H1 (cell line): ENCODE measurements at regions not wholly inside any gene's neighbourhood (a gene's known extent, or its start where the extent isn't known, plus 50 kb on each side); places are given as distances from the start of the nearest gene placed in this dataset.

Source experiments
- CTCF ChIA-PET: fragments of 300-600 bp; sonication (Branson Sonifier 250); formaldehyde crosslinking; loops from one replicate; lab custom pipeline; 2021; ENCODE audit not compliant: partially characterized antibody; lab: Charles Lee
- POLR2A ChIA-PET: fragments of 300-600 bp; sonication (Branson Sonifier 250); formaldehyde crosslinking; loops from one replicate; lab custom pipeline; 2021; ENCODE audit warnings: inconsistent platforms; ENCODE audit not compliant: partially characterized antibody; lab: Charles Lee
- DNase-seq, 2 experiments: peaks; one replicate each; pipeline versions ENCODE4 v3.0.0 to v3.0.0-alpha.2; 2010 to 2022; ENCODE audit warnings: low spot score in 2 of 2, low read depth in 1 of 2, mixed read lengths in 1 of 2
- FAIRE-seq: peaks from 2 replicates; lab custom pipeline; 2011; peaks lifted over from hg19 to GRCh38; lab: Jason Lieb, UNC
- H2AFZ ChIP-seq: 2 replicates; pipeline ENCODE4 v1.8.1; 2012; ENCODE audit warnings: low read length, inconsistent platforms
- H2AK5ac ChIP-seq: 2 replicates; pipeline ENCODE4 v1.6.1; 2013; ENCODE audit warnings: low read depth, low read length
- H2BK120ac ChIP-seq: replicated peaks from 2 replicates; pipeline ENCODE3; 2013; ENCODE audit warnings: low read depth, low read length, inconsistent platforms
- H2BK12ac ChIP-seq: 2 replicates; pipeline ENCODE4 v1.6.1; 2013; ENCODE audit warnings: low read depth, low read length
- H2BK15ac ChIP-seq: 2 replicates; pipeline ENCODE4 v1.6.1; 2013; ENCODE audit warnings: low read length
- H2BK20ac ChIP-seq: 2 replicates; pipeline ENCODE4 v1.6.1; 2013; ENCODE audit warnings: low read length
- H2BK5ac ChIP-seq: 2 replicates; pipeline ENCODE4 v1.6.1; 2013; ENCODE audit warnings: low read depth, low read length
- H3K14ac ChIP-seq: 2 replicates; pipeline ENCODE4 v1.6.1; 2013; ENCODE audit warnings: inconsistent platforms; ENCODE audit not compliant: insufficient read length
- H3K18ac ChIP-seq: 2 replicates; pipeline ENCODE4 v1.6.1; 2013; ENCODE audit warnings: low read length; ENCODE audit errors: extremely low read depth
- H3K23ac ChIP-seq: 2 replicates; pipeline ENCODE4 v1.6.1; 2013; ENCODE audit warnings: inconsistent platforms; ENCODE audit not compliant: insufficient read length
- H3K23me2 ChIP-seq: 2 replicates; pipeline ENCODE4 v1.6.1; 2013; ENCODE audit warnings: low read depth, low read length
- H3K27ac ChIP-seq: 2 replicates; pipeline ENCODE4 v1.6.1; 2011; ENCODE audit warnings: low read depth, low read length, inconsistent platforms
- H3K27me3 ChIP-seq, 4 experiments: replicated peaks in 1 of 4; 1 replicate in 1 of 4; 2 replicates in 3 of 4; pipeline versions ENCODE4 v1.6.1 to v1.8.1; 2011 to 2013; ENCODE audit warnings: low read length in 3 of 4, mild to moderate bottlenecking in 3 of 4, inconsistent platforms in 2 of 4, mixed read lengths in 2 of 4, moderate library complexity in 1 of 4; ENCODE audit not compliant: control insufficient read depth in 3 of 4, insufficient read depth in 3 of 4; ENCODE audit errors: extremely low read depth in 1 of 4
- H3K36me3 ChIP-seq, 4 experiments: 2 replicates each; pipeline versions ENCODE4 v1.6.1 to v1.8.1; 2011 to 2013; ENCODE audit warnings: mild to moderate bottlenecking in 4 of 4, low read length in 3 of 4, moderate library complexity in 2 of 4, control low read depth in 1 of 4, inconsistent platforms in 1 of 4; ENCODE audit not compliant: insufficient read depth in 4 of 4, control insufficient read depth in 2 of 4
- H3K4ac ChIP-seq: replicated peaks from 2 replicates; pipeline ENCODE3; 2013; ENCODE audit warnings: low read length, low read depth, mixed read lengths, inconsistent platforms; ENCODE audit not compliant: insufficient read length
- H3K4me1 ChIP-seq, 4 experiments: replicated peaks in 1 of 4; 1 replicate in 1 of 4; 2 replicates in 3 of 4; pipeline versions ENCODE4 v1.6.1 to v1.8.1; 2011 to 2013; ENCODE audit warnings: low read length in 3 of 4, inconsistent platforms in 2 of 4, mixed read lengths in 1 of 4; ENCODE audit not compliant: insufficient read depth in 4 of 4, control insufficient read depth in 3 of 4
- H3K4me2 ChIP-seq, 2 experiments: 2 replicates each; pipeline versions ENCODE4 v1.6.1 to v1.8.1; 2011 to 2013; ENCODE audit warnings: low read depth in 2 of 2, low read length in 2 of 2, control low read depth in 1 of 2, inconsistent platforms in 1 of 2, mild to moderate bottlenecking in 1 of 2; ENCODE audit not compliant: insufficient read depth in 1 of 2
- H3K4me3 ChIP-seq, 4 experiments: fragments of 200-600, 300-600 bp in 1 of 4; sonication (generic), shearing (Covaris generic), sonication (Bioruptor Twin) in 1 of 4; 2 replicates each; pipeline versions ENCODE4 v1.5.1 to v1.8.1; 2011 to 2016; ENCODE audit warnings: low read length in 4 of 4, low read depth in 3 of 4, control low read depth in 2 of 4, inconsistent platforms in 2 of 4, mild to moderate bottlenecking in 2 of 4, mixed read lengths in 1 of 4, moderate library complexity in 1 of 4; ENCODE audit not compliant: insufficient read depth in 2 of 4; ENCODE audit errors: extremely low read depth in 1 of 4
- H3K56ac ChIP-seq: replicated peaks from 2 replicates; pipeline ENCODE3; 2013; ENCODE audit warnings: low read depth, mild to moderate bottlenecking, mixed read lengths, low read length, inconsistent platforms; ENCODE audit not compliant: insufficient read length
- H3K79me1 ChIP-seq: 2 replicates; pipeline ENCODE4 v1.6.1; 2013; ENCODE audit warnings: low read depth, low read length, control low read depth
- H3K79me2 ChIP-seq, 2 experiments: 2 replicates each; pipeline versions ENCODE4 v1.6.1 to v1.8.1; 2012 to 2013; ENCODE audit warnings: low read length in 2 of 2, mild to moderate bottlenecking in 2 of 2, inconsistent platforms in 1 of 2; ENCODE audit not compliant: insufficient read depth in 2 of 2, control insufficient read depth in 1 of 2
- H3K9ac ChIP-seq, 4 experiments: replicated peaks in 1 of 4; 1 replicate in 1 of 4; 2 replicates in 3 of 4; pipeline versions ENCODE4 v1.6.1 to v1.8.1; 2011 to 2013; ENCODE audit warnings: low read depth in 3 of 4, low read length in 3 of 4, control low read depth in 2 of 4, mild to moderate bottlenecking in 2 of 4, moderate library complexity in 2 of 4, inconsistent platforms in 1 of 4; ENCODE audit errors: extremely low read depth in 1 of 4
- H3K9me3 ChIP-seq, 2 experiments: 2 replicates each; pipeline versions ENCODE4 v1.6.1 to v1.8.1; 2012 to 2013; ENCODE audit warnings: mild to moderate bottlenecking in 2 of 2, moderate library complexity in 2 of 2, control low read depth in 1 of 2, inconsistent platforms in 1 of 2, low read depth in 1 of 2, low read length in 1 of 2, mixed read lengths in 1 of 2; ENCODE audit not compliant: insufficient read depth in 2 of 2
- H4K20me1 ChIP-seq, 2 experiments: replicated peaks in 1 of 2; 2 replicates each; pipeline versions ENCODE3 to v1.8.1; 2011 to 2013; ENCODE audit warnings: inconsistent platforms in 2 of 2, low read length in 2 of 2, mild to moderate bottlenecking in 1 of 2; ENCODE audit not compliant: insufficient read depth in 2 of 2, control insufficient read depth in 1 of 2
- H4K5ac ChIP-seq: 2 replicates; pipeline ENCODE4 v1.6.1; 2013; ENCODE audit warnings: low read length, low read depth, mixed read lengths, inconsistent platforms; ENCODE audit not compliant: insufficient read length
- H4K8ac ChIP-seq: 2 replicates; pipeline ENCODE4 v1.8.0; 2013; ENCODE audit warnings: mild to moderate bottlenecking, moderate library complexity, low read length, inconsistent platforms; ENCODE audit not compliant: insufficient read depth; ENCODE audit errors: extremely low read depth
- H4K91ac ChIP-seq: replicated peaks from 2 replicates; pipeline ENCODE3; 2013; ENCODE audit warnings: low read length, mixed read lengths, inconsistent platforms; ENCODE audit not compliant: insufficient read length
- CBX8 ChIP-seq: fragments of 300-800, 300-1000 bp; sonication (generic); IDR thresholded peaks from 2 replicates; pipeline ENCODE4 v1.7.1; 2016; ENCODE audit warnings: low read depth, low read length, borderline replicate concordance
- HDAC2 ChIP-seq, 2 experiments: fragments of 300-600 bp in 1 of 2; sonication (generic) in 1 of 2; IDR thresholded peaks; 2 replicates each; pipeline ENCODE4 v1.6.1; 2011 to 2012; ENCODE audit warnings: low read depth in 2 of 2, low read length in 2 of 2, mild to moderate bottlenecking in 2 of 2, moderate library complexity in 2 of 2, borderline replicate concordance in 1 of 2, inconsistent platforms in 1 of 2
- KDM5A ChIP-seq: fragments of 200-600 bp; IDR thresholded peaks from 2 replicates; pipeline ENCODE4 v1.7.1; 2012; ENCODE audit warnings: mild to moderate bottlenecking, low read length, inconsistent platforms, mixed read lengths
- MAFK ChIP-seq: IDR thresholded peaks from 2 replicates; pipeline ENCODE4 v1.6.1; 2012; ENCODE audit warnings: low read depth, mild to moderate bottlenecking, improper control_type of control experiment, low read length
- PHF8 ChIP-seq: fragments of 200-600 bp; sonication (generic); conservative IDR thresholded peaks from 2 replicates; pipeline ENCODE4 v1.7.1; 2012; ENCODE audit warnings: low read depth, mild to moderate bottlenecking, inconsistent platforms, low read length, moderate library complexity
- RNF2 ChIP-seq: fragments of 200-900, 300-1000 bp; sonication (generic); IDR thresholded peaks from 2 replicates; pipeline ENCODE4 v1.7.1; 2016; ENCODE audit warnings: borderline replicate concordance, low read depth, mild to moderate bottlenecking, antibody characterized with exemption, low read length; ENCODE audit not compliant: poor library complexity, severe bottlenecking; ENCODE audit errors: missing control alignments
- SAP30 ChIP-seq: fragments of 300-600 bp; sonication (generic); IDR thresholded peaks from 2 replicates; pipeline ENCODE4 v1.7.1; 2012; ENCODE audit warnings: low read length, moderate library complexity, mild to moderate bottlenecking, inconsistent platforms; ENCODE audit not compliant: insufficient read depth, insufficient replicate concordance
- ZNF274 ChIP-seq: IDR thresholded peaks from 2 replicates; pipeline ENCODE4 v1.7.0; 2012; ENCODE audit warnings: low read length, borderline replicate concordance; ENCODE audit errors: extremely low read depth
- WGBS, 2 experiments: shearing (Covaris generic) in 1 of 2; methylation state at CpG; one replicate each; pipeline versions ENCODE4 v1.1.6 to v1.1.7; 2013 to 2015; ENCODE audit warnings: low lambda C conversion rate in 2 of 2, mixed read lengths in 2 of 2, inconsistent platforms in 1 of 2, low coverage in 1 of 2, missing lambda C conversion rate in 1 of 2; ENCODE audit not compliant: insufficient replicate concordance in 2 of 2, insufficient coverage in 1 of 2, insufficient read length in 1 of 2; ENCODE audit errors: extremely low coverage in 1 of 2, missing lambda C conversion rate in 1 of 2; 5-methylcytosine and 5-hydroxymethylcytosine counted together
- TF ChIP-seq, protein P1 (sequence below): IDR thresholded peaks from 2 replicates; pipeline ENCODE4 v1.6.1; 2012; ENCODE audit warnings: inconsistent platforms

DNA sequence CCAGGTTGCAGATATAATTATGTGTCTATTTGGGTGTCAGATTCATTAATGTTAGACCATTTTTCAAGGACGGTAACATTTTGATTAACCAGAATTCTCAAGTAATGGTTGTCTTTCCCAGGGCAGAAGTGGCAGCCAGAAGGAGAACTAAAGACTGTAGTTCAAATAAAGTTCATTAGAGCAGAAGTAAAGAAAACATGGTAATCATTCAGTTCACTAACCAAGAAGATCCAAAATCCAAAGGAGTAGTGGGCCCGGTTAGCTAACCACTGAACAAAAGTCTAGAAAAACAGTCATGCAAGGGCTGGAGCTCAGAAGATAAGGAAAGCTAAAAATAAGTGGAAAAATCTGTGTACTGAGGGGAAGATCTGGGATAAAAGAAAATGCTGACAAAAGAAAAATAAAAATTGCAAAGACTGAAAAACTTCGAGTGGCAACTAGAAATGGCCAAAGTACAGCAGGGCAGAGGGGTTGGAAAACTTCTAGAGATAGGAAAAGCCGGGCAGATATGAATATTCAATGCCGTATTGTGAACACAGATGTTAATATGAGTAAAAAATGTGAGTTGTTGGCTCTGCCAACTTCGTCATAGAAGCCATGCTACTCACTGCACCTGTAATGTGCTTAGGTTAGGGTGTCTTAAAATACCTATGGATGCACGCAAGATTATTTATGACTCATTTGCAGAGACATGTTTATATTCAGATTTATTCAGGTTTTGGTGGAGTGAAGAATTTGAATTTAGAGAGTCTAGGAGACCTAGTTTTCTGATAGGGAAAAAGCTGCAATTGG, 925.9 kb downstream of the LTN1 start:
- Histone ChIP-seq H2BK20ac (no peak overlapping the region), H3K9ac (no peak overlapping the region), H3K36me3 (no peaks in the 10 kb centered on the region), H2BK12ac (no peak overlapping the region), H3K14ac (no peak overlapping the region), H3K79me2 (no peaks in the 10 kb centered on the region), H3K9me3 (no peaks in the 10 kb centered on the region), H3K23ac (no peak overlapping the region), H2AK5ac (no peak overlapping the region), H4K91ac (no peak overlapping the region), H4K8ac (no peak overlapping the region), H3K27me3 (no peaks in the 10 kb centered on the region), H3K4me2 (no peak overlapping the region), H3K4me1 (peaks cover 0 to 8% (median 3%) of the 10 kb centered on the region in 4 experiments; a peak in 3 of 7 replicates), H3K4ac (no peak overlapping the region), H3K56ac (no peak overlapping the region), H3K27ac (no peak overlapping the region), H2AFZ (no peak overlapping the region), H2BK5ac (no peak overlapping the region), H2BK120ac (no peak overlapping the region), H4K5ac (no peak overlapping the region), H4K20me1 (no peaks in the 10 kb centered on the region), H2BK15ac (no peak overlapping the region), H3K23me2 (no peaks in the 10 kb centered on the region), H3K4me3 (no peak overlapping the region), H3K79me1 (no peaks in the 10 kb centered on the region), H3K18ac (no peak overlapping the region)
- FAIRE-seq (no peak), DNase-seq (no peak)
- 95% methylated on average over 7 of the region's 7 CpGs; no CpG with 5 or more reads in 1 of the 2 experiments for WGBS, 2 experiments
- ChIA-PET POLR2A (no interaction called here), CTCF (interaction anchor here (0.8 to 0.9 kb wide), 2 partner anchors 268 to 673 kb away, joined by 3 read pairs; no protein-coding TSS in a partner anchor)
- TF ChIP-seq HDAC2 (IDR thresholded peaks at IDR 0.05; ENCODE audit: borderline replicate concordance in 1 of 2, low read depth in 2 of 2, low read length in 2 of 2) (no peak), CBX8 (no peak), KDM5A (no peak), ZNF274 (no peak), MAFK (no peak), SAP30 (no peak), PHF8 (no peak), RNF2 (no peak)
- TF ChIP-seq, protein P1, sequence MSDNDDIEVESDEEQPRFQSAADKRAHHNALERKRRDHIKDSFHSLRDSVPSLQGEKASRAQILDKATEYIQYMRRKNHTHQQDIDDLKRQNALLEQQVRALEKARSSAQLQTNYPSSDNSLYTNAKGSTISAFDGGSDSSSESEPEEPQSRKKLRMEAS, result no peak
